HEK293 (cell line): ENCODE measurements at regions not wholly inside any gene's neighbourhood (a gene's known extent, or its start where the extent isn't known, plus 50 kb on each side); places are given as distances from the start of the nearest gene placed in this dataset.

ENCODE experiments used
- ZNF529 ChIP-seq: fragments of 450-650 bp; formaldehyde crosslinking; IDR thresholded peaks from 2 replicates; pipeline ENCODE4 v1.5.1; 2017; ENCODE audit warnings: missing genetic modification characterization, missing biosample characterization; ENCODE audit not compliant: insufficient replicate concordance
- TF ChIP-seq, protein P1 (sequence below): fragments of 450-650 bp; formaldehyde crosslinking; IDR thresholded peaks from 2 replicates; pipeline ENCODE4 v1.5.1; 2016; ENCODE audit warnings: missing biosample characterization, missing genetic modification characterization

DNA sequence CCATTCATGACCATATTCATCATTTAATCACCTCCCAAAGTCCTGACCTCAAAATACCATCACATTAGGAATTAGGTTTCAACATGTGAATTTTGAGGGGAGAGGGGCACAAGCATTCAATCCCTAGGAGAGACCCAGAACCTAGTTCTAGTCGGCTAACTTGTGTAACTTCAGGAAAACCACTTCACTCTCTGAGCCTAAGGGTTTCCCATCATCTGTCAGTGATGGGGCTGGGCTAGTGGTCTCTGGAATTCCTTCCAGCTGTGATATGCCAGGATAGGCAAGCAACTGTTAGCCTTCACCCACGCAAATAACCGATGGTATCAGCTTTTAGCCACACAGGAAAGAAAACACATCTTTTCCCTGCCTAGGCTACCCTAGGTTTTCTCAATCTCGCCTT, 52.5 kb upstream of the MEX3C start:
- TF ChIP-seq, protein P1, sequence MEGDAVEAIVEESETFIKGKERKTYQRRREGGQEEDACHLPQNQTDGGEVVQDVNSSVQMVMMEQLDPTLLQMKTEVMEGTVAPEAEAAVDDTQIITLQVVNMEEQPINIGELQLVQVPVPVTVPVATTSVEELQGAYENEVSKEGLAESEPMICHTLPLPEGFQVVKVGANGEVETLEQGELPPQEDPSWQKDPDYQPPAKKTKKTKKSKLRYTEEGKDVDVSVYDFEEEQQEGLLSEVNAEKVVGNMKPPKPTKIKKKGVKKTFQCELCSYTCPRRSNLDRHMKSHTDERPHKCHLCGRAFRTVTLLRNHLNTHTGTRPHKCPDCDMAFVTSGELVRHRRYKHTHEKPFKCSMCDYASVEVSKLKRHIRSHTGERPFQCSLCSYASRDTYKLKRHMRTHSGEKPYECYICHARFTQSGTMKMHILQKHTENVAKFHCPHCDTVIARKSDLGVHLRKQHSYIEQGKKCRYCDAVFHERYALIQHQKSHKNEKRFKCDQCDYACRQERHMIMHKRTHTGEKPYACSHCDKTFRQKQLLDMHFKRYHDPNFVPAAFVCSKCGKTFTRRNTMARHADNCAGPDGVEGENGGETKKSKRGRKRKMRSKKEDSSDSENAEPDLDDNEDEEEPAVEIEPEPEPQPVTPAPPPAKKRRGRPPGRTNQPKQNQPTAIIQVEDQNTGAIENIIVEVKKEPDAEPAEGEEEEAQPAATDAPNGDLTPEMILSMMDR, result no peak
- TF ChIP-seq ZNF529, result no peak
